MCF 10A (cell line): ENCODE measurements at regions not wholly inside any gene's neighbourhood (a gene's known extent, or its start where the extent isn't known, plus 50 kb on each side); places are given as distances from the start of the nearest gene placed in this dataset.

Experiments used
- BruUV-seq: library from RNA; stranded (reverse); fragments of 400-500 nt; replicated peaks from 2 replicates; lab custom pipeline; 2021; lab: Mats Ljungman, UMichigan
- CTCF ChIA-PET: fragments of 300-600 bp; sonication (Branson Sonifier 250); formaldehyde crosslinking; extraction: SDS; loops from one replicate; lab custom pipeline; 2021; ENCODE audit warnings: antibody characterized with exemption, inconsistent platforms; lab: Yijun Ruan, JAX
- POLR2A ChIA-PET: fragments of 300-600, 350-650 bp; sonication (Branson Sonifier 250); formaldehyde crosslinking; extraction: SDS; loops from one replicate; lab custom pipeline; 2020; ENCODE audit warnings: antibody characterized with exemption, inconsistent platforms; lab: Yijun Ruan, JAX
- DNase-seq: peaks from one replicate; pipeline ENCODE4 v3.0.0-alpha.2; 2018; ENCODE audit not compliant: unreplicated experiment
- H3K27ac Mint-ChIP-seq: one replicate; pipeline ENCODE4 v1.8.0; 2022; ENCODE audit warnings: mild to moderate bottlenecking, low read depth, mixed read lengths; ENCODE audit not compliant: unreplicated experiment
- H3K27me3 Mint-ChIP-seq: one replicate; pipeline ENCODE4 v1.8.0; 2022; ENCODE audit warnings: mixed read lengths; ENCODE audit not compliant: insufficient read depth, unreplicated experiment
- H3K36me3 Mint-ChIP-seq: one replicate; pipeline ENCODE4 v1.8.0; 2022; ENCODE audit warnings: mild to moderate bottlenecking, moderate library complexity, mixed read lengths; ENCODE audit not compliant: insufficient read depth, unreplicated experiment
- H3K4me1 Mint-ChIP-seq: one replicate; pipeline ENCODE4 v1.8.0; 2022; ENCODE audit warnings: mixed read lengths; ENCODE audit not compliant: insufficient read depth, unreplicated experiment
- H3K4me3 Mint-ChIP-seq: one replicate; pipeline ENCODE4 v1.8.0; 2022; ENCODE audit warnings: mild to moderate bottlenecking, moderate library complexity, mixed read lengths; ENCODE audit not compliant: unreplicated experiment
- H3K9me3 Mint-ChIP-seq: one replicate; pipeline ENCODE4 v1.8.0; 2022; ENCODE audit warnings: mixed read lengths; ENCODE audit not compliant: unreplicated experiment
- CTCF ChIP-seq: fragments of 200-600 bp; IDR thresholded peaks from one replicate; pipeline ENCODE4 v1.8.0; 2022; ENCODE audit warnings: antibody characterized with exemption, mild to moderate bottlenecking; ENCODE audit not compliant: unreplicated experiment
- intact Hi-C: fragments of 100-400 bp; cut with micrococcal nuclease; formaldehyde crosslinking; loops from 2 replicates; pipeline ENCODE4 v1.14.1; 2022

- Mint-ChIP-seq H3K27me3 (no peaks in the 10 kb centered on the region), H3K4me1 (peaks cover 6% of the 10 kb centered on the region), H3K36me3 (peaks cover 5% of the 10 kb centered on the region), H3K9me3 (no peaks in the 10 kb centered on the region), H3K27ac (no peak overlapping the region), H3K4me3 (no peak overlapping the region)
- ChIA-PET POLR2A (interaction anchor here (1.4 kb wide), 1 partner anchor 11 kb away, joined by 4 read pairs; no protein-coding TSS in a partner anchor), CTCF (interaction anchor here (0.7 kb wide), 1 partner anchor 68 kb away, joined by 3 read pairs; no protein-coding TSS in a partner anchor)
- no TSS peak for BruUV-seq
- intact Hi-C loops, result no loop called here
- DNase-seq, result no peak
- no peak for TF ChIP-seq CTCF
These were observed 107.8 kb downstream of the CYB561 start for GRCh38 chr17:63338272-63338671.

- DNase-seq, result no peak
- Mint-ChIP-seq H3K4me3 (no peak overlapping the region), H3K36me3 (peaks cover 15% of the 10 kb centered on the region), H3K4me1 (peaks cover 6% of the 10 kb centered on the region), H3K9me3 (no peaks in the 10 kb centered on the region), H3K27ac (no peak overlapping the region), H3K27me3 (no peaks in the 10 kb centered on the region)
- intact Hi-C loops, result no loop called here
- ChIA-PET CTCF (no interaction called here), POLR2A (no interaction called here)
- no peak for TF ChIP-seq CTCF
- BruUV-seq, result no TSS peak
These were observed 104.8 kb downstream of the CYB561 start for GRCh38 chr17:63341276-63341675.

- intact Hi-C loops, result no loop called here
- Mint-ChIP-seq H3K27ac (no peak overlapping the region), H3K9me3 (no peaks in the 10 kb centered on the region), H3K27me3 (no peaks in the 10 kb centered on the region), H3K4me3 (no peak overlapping the region), H3K36me3 (peaks cover 18% of the 10 kb centered on the region), H3K4me1 (no peaks in the 10 kb centered on the region)
- ChIA-PET POLR2A (interaction anchor here (0.6 to 0.7 kb wide), 2 partner anchors 9 to 12 kb away, joined by 3 read pairs; no protein-coding TSS in a partner anchor), CTCF (no interaction called here)
- no TSS peak for BruUV-seq
- no peak for TF ChIP-seq CTCF
- no peak for DNase-seq
These were observed 101.7 kb downstream of the CYB561 start for GRCh38 chr17:63344383-63344782.

- Mint-ChIP-seq H3K36me3 (peaks cover 17% of the 10 kb centered on the region), H3K9me3 (no peaks in the 10 kb centered on the region), H3K4me1 (no peaks in the 10 kb centered on the region), H3K4me3 (no peak overlapping the region), H3K27ac (no peak overlapping the region), H3K27me3 (no peaks in the 10 kb centered on the region)
- no TSS peak for BruUV-seq
- no peak for TF ChIP-seq CTCF
- no peak for DNase-seq
- ChIA-PET POLR2A (interaction anchor here (0.7 kb wide), 1 partner anchor 51 kb away, joined by 3 read pairs; no protein-coding TSS in a partner anchor), CTCF (no interaction called here)
- intact Hi-C loops, result no loop called here
These were observed 100.5 kb downstream of the CYB561 start for GRCh38 chr17:63345611-63346010.
